Frontal cortex (tissue), 3 donors: ENCODE measurements at regions not wholly inside any gene's neighbourhood (a gene's known extent, or its start where the extent isn't known, plus 50 kb on each side); places are given as distances from the start of the nearest gene placed in this dataset.
"Not testable (repeated sequence)": the region's sequence is repeated elsewhere in the genome, so short reads cannot be mapped to it uniquely, and the experiment has no call there.

Experiments used
- DNase-seq, 2 donors: peaks; one replicate each; pipeline ENCODE4 v3.0.0; 2012; ENCODE audit warnings: low spot score in 2 of 2
- FAIRE-seq: peaks from 2 replicates; lab custom pipeline; 2012; peaks lifted over from hg19 to GRCh38; lab: Jason Lieb, UNC
- donor health status: control.
- donor health status: control.
- donor health status: control.

GRCh38 chr16:86735727-86736126 lies 157.4 kb downstream of the FOXL1 start:
- no peak for DNase-seq
- FAIRE-seq = no peak

GRCh38 chr16:86736502-86736901 lies 158.2 kb downstream of the FOXL1 start:
- FAIRE-seq (no peak), DNase-seq (no peak)

GRCh38 chr16:86737083-86737482 lies 158.7 kb downstream of the FOXL1 start:
- no peak for DNase-seq

DNA sequence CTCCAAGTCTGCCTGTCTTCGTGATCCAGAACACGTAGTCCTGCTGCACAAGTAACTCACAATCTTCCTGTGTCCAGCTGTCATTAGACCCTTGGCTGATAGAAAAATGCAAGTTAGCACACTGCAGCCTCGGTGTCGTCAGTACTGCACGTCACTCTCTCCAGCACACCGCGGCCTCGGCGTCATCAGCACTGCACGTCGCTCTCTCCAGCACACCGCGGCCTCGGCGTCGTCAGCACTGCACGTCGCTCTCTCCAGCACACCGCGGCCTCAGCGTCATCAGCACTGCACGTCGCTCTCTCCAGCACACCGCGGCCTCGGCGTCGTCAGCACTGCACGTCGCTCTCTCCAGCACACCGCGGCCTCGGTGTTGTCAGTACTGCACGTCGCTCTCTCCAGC lies 160.0 kb downstream of the FOXL1 start:
- FAIRE-seq, DNase-seq: not testable (repeated sequence)

More at GRCh38 chr16:86737083-86737482, 158.7 kb downstream of the FOXL1 start:
- no peak for FAIRE-seq

DNA sequence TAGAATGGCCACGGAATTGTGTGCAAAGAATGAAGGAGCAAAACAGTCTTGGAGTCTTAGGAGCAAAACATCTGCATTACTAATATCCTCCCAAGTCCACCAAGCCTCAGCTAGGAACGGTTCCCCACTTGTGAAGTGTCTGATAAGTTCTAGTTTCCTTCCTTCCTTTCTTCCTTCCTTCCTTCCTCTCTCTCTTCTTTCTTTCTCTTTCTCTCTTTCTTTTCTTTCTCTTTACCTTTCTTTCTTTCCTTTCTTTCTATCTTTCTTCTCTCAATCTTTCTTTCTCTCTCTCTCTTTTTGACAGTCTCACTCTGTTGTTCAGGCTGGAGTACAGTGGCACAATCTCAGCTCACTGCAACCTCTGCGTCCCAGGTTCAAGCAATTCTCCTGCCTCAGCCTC lies 160.8 kb downstream of the FOXL1 start:
- FAIRE-seq = no peak

GRCh38 chr16:86739808-86740207 lies 161.5 kb downstream of the FOXL1 start:
- DNase-seq (no peak), FAIRE-seq (no peak)

More for the DNA sequence above, 160.8 kb downstream of the FOXL1 start:
- DNase-seq = no peak

- FAIRE-seq (no peak), DNase-seq (no peak)
Observed at GRCh38 chr16:86740298-86740697, 161.9 kb downstream of the FOXL1 start.

- peak in 1 of 2 donors; percentile 41 for DNase-seq
- no peak for FAIRE-seq
Observed at GRCh38 chr16:86740906-86741799, 162.8 kb downstream of the FOXL1 start.

- FAIRE-seq (no peak), DNase-seq (no peak)
Observed at GRCh38 chr16:86747761-86748160, 169.4 kb downstream of the FOXL1 start.

- no peak for FAIRE-seq
- DNase-seq = no peak
Observed at GRCh38 chr16:86748652-86749051, 170.3 kb downstream of the FOXL1 start.

DNA sequence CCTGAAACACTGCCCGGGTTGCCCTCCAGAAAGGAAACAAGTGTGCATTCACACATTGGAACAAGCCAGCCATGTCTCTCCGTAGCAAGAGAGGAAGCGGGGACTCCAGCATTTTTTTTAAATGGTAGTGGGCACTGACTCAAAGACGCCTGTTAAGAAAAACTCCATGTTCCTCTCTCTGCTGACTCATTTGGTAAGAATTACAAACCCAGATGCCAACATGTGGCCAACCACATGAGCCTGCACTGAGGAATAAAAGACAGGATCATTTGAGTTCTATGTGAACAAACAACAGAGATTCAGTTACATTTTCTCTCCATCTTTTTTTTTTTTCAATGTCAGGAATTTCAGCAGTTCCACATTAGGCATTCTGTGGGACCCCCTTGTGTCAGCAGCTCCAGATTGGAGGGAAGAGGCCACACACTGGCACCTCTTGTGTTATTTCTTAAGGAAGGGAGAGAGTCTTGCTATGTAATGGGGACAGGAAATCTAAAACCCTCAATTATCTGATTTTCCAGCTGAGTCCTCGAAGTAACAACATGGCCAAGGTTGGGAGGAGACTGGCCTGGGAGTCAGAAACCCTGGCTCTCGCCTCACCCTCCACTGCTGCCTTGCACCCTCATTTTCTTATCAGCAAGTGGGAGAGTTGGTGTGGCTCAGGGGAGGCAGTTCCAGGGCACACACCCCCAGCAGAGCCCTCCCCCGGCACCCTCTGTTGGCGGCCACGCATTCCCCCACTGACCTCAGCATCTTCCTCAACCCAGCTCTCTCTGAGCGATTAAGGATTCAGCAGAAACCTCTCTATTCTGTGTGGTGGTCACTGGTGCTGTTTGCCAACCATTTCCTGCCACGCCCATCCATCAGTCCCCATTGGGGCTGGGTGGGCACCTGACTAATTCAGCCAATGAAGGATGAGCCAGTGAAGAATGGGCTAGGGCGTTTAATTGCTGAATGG lies 173.0 kb downstream of the FOXL1 start:
- no peak for FAIRE-seq
- DNase-seq = no peak

- FAIRE-seq = no peak
- DNase-seq = no peak
Observed at GRCh38 chr16:86752582-86753175, 174.3 kb downstream of the FOXL1 start.

- no peak for FAIRE-seq
- no peak for DNase-seq
Observed at GRCh38 chr16:86753399-86753798, 175.1 kb downstream of the FOXL1 start.

DNA sequence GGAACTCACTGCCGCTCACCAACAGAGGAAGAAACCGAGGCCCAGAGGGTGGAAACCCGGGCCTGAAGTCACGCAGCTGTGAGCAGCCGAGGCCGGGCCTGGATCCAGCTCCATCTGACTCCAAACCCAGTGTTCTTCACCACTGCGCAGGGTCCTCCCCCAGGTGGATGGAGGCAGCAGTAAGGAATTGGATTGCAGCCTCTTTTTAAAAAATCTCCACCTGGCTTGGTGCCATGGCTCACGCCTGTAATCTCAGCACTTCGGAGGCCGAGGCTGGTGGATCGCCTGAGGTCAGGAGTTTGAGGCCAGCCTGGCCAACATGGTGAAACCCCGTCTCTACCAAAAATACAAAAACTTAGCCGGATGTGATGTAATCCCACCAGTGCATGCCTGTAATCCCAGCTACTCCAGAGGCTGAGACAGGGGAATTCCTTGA lies 177.2 kb downstream of the FOXL1 start:
- DNase-seq = no peak
- no peak for FAIRE-seq

DNA sequence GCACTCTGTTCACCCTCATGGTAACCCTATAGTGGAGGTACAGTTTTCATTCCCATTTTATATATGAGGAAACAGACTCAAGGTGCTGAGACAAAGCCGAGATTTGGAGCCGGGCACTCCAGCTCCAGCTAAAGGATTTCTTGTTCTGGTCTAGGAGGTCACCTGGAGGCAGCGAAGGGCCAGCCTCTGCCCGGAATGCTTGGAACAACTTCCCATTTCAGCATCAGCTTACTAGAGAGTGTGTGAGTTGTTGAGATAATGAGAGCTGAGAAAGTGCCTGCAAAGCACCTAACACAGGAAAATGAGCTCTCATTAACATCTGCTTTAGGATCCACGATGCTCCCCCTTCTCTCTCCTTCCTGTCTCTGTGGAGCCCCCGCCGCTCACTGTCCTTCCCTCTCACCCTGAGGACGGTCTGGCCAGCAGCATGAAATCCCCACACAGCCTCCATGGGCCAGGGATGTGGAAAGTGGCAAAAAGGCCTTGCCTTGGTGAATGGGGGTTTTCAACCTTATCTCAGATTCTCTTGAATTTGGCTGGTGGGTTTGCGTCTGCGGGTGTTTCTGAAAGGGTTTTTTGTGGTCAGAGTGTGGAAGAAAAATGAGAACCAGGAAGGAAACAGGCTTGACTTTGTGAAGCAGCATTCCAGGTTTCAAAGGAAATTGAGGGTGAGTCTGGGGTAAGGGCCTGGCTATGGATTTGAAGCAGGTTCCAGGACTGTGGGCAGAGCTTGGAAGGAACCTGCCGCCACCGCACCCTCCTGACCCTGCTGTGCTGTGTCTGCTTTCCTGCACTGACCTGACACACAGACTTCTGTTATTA lies 178.7 kb downstream of the FOXL1 start:
- FAIRE-seq = no peak
- no peak for DNase-seq

DNA sequence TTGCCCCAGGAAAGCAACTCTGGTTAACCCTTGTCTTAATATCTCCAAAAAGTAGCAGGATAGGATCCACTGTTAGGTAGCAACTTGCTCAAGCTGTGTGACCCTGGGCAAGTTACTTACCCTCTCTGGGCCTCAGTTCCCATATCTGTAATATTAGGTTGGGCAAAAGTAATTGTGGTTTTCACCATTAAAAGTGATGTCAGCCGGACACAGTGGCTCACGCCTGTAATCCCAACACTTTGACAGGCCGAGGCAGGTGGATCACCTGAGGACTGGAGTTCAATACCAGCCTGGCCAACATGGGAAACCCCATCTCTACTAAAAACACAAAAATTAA lies 179.3 kb downstream of the FOXL1 start:
- DNase-seq = no peak
- no peak for FAIRE-seq

DNA sequence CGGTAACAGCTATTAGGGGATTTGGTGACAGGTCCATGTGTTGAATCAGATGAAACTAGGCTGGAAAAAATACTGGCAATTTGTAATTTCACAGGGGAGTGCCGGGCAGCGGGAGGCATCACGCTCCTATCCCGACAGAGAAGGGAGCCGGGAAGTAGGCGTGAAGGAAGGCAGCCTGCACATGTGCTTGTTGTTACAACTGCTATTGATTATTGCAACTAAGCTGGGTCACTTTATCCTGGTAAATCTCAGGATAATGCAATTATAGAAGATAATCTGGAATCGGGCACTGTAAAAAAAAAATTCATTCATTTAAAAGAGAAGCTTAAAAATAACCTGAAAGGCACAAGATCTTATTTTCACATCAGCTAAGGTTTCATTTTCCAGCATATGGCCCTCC lies 180.6 kb downstream of the FOXL1 start:
- FAIRE-seq (no peak), DNase-seq (no peak)

DNA sequence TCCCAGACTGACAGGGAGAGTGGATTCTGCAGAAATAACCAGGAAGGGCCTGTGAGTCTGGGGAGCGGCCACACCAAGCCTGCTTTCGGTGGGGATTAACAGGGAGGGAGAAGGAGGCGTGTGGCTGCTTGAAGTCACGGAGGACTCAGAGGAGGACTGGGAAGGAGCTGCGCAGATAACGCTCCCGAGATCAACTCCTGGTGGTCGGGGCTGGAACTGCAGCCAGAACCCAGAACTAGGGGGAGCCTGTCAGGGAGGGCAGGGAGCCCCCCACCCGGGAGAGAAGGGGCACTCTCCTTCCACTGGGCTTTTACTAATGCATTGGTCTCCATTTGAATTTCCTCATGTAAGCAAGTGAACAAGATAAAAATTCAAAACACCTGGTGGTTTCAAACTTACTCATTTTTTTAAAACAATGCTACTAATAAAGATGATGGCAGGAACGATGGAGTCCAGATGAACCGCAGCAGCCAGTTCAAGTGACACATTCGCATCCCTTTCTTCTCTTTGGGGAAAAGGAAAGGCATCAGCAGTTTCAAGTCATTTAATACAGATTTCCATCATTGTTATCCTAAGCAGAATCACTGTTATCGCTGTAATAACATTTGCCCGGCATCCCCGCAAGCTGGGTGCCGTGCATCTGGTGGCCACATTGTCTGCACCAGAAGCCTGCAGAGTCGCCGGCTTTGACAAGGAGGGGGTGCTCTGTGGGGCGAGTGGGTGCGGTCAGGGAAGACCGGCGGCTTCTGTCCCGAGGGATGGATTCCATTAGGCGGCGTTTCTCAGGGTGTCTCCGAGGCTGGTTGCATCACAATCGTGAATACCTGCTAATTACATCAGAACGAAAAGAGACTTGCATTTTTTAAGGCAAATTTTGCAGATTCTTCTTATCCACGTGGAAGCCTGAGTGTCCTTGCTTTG lies 183.0 kb downstream of the FOXL1 start:
- FAIRE-seq = no peak
- peak in 1 of 2 donors; percentile 46 for DNase-seq
